ENCODE measurements at regions not wholly inside any gene's neighbourhood (a gene's known extent, or its start where the extent isn't known, plus 50 kb on each side); places are given as distances from the start of the nearest gene placed in this dataset.

DNA sequence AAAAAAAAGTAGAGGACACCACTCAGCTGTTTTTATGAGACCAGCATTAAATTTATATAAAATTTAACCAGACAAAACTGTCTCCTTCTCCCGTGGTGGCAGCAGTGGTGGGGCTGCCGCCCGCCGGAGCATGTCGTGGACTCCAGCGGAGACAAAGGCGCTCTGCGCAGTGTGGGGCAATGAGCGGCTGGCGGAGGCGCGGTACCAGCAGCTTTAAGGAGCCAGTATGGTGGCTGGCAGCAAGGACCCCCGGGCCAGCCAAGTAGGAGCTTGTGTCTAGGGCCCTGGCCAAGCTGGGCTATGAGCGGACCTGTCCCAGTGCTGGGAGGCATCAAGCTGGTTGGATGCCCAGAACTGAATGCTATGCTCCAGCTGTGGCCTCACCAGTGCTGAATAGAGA lies 2102.9 kb downstream of the NCAM2 start:
- H3K27ac ChIP-seq (ENCODE audit: low read length) = no peak overlapping the region
- no peak overlapping the region for H2AFZ ChIP-seq (ENCODE audit: low read length)
- no peaks in the 10 kb centered on the region for H3K79me2 ChIP-seq (ENCODE audit: low read length)

DNA sequence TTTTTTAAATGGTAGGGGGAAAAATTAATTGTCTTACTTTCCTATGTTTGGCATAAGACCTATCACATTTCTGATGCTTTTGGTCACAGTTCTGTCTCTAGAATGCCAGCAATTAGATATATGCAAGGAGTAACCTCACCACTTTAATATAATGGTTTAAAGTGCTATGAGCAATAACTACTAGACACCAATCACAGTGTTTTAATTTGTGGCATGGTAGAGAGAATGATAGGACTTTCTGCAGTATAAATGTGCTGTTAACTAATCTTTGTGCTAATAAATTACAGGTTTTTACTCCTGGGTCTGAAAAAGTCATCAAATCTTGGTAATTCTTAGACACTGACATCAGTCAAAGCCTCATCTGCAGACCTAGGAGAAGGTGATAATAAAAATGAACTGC lies 2110.3 kb downstream of the NCAM2 start:
- Histone ChIP-seq H3K4me1 (ENCODE audit: low read length) (no peaks in the 10 kb centered on the region), H3K27me3 (ENCODE audit: low read length) (no peaks in the 10 kb centered on the region), H3K9me3 (ENCODE audit: low read length) (peaks cover 30% of the 10 kb centered on the region), H4K20me1 (ENCODE audit: insufficient read depth, low read depth, low read length) (no peaks in the 10 kb centered on the region), H3K36me3 (ENCODE audit: insufficient read depth, low read length) (no peaks in the 10 kb centered on the region), H3K79me2 (ENCODE audit: low read length) (no peaks in the 10 kb centered on the region), H3K4me3 (ENCODE audit: low read length) (no peak overlapping the region), H3K4me2 (ENCODE audit: low read depth, low read length, poor library complexity, severe bottlenecking) (no peak overlapping the region), H3K27ac (ENCODE audit: low read length) (no peak overlapping the region), H2AFZ (ENCODE audit: low read length) (no peak overlapping the region), H3K9ac (ENCODE audit: low read length) (no peak overlapping the region), H3K9me2 (replicated peaks; ENCODE audit: insufficient read depth, low read length) (peaks cover 4% of the 10 kb centered on the region; the same call in 1 of the 2 replicates)
- no peak for DNase-seq

More for the DNA sequence above, 2102.9 kb downstream of the NCAM2 start:
- DNase-seq = no peak
- H3K36me3 ChIP-seq (ENCODE audit: insufficient read depth, low read length) = no peaks in the 10 kb centered on the region
- no peaks in the 10 kb centered on the region for H3K4me1 ChIP-seq (ENCODE audit: low read length)
- H3K4me3 ChIP-seq (ENCODE audit: low read length) = no peak overlapping the region
- H3K9me3 ChIP-seq (ENCODE audit: low read length) = peaks cover 34% of the 10 kb centered on the region
- no peaks in the 10 kb centered on the region for H4K20me1 ChIP-seq (ENCODE audit: insufficient read depth, low read depth, low read length)
- H3K9ac ChIP-seq (ENCODE audit: low read length) = no peak overlapping the region
- no peaks in the 10 kb centered on the region for H3K9me2 ChIP-seq (replicated peaks; ENCODE audit: insufficient read depth, low read length)
- H3K27me3 ChIP-seq (ENCODE audit: low read length) = no peaks in the 10 kb centered on the region
- H3K4me2 ChIP-seq (ENCODE audit: low read depth, low read length, poor library complexity, severe bottlenecking) = no peak overlapping the region

DNA sequence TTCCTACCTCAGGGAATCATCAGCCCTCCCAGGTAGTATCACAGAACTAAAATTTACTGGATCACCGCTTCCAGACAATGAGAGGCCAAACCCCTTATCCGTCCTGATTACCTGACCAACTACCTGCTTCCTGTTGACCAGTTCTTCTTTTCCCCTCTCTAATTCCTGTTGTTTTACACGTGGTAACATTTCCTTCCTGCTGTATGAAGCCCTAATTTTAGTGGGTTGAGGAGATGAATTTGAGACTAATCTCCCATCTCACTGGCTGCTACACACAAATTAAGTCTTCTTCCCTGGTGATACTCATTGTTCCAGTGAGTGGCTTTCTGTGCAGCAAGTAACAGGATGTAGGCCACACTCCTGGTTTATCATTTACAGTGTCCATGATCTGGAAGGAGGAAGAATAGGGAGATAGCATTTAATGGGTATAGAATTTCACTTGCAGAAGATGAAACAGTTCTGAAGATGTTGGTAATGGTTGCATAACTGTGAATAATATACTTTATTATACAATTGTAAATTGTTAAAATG lies 2112.9 kb downstream of the NCAM2 start:
- Histone ChIP-seq H2AFZ (ENCODE audit: low read length) (no peak overlapping the region), H3K9me3 (ENCODE audit: low read length) (peaks cover 29% of the 10 kb centered on the region), H3K79me2 (ENCODE audit: low read length) (no peaks in the 10 kb centered on the region), H3K9me2 (replicated peaks; ENCODE audit: insufficient read depth, low read length) (peaks cover 4% of the 10 kb centered on the region; the same call in 1 of the 2 replicates), H3K36me3 (ENCODE audit: insufficient read depth, low read length) (no peaks in the 10 kb centered on the region), H3K4me2 (ENCODE audit: low read depth, low read length, poor library complexity, severe bottlenecking) (no peak overlapping the region), H3K4me1 (ENCODE audit: low read length) (no peaks in the 10 kb centered on the region), H4K20me1 (ENCODE audit: insufficient read depth, low read depth, low read length) (no peaks in the 10 kb centered on the region), H3K27me3 (ENCODE audit: low read length) (no peaks in the 10 kb centered on the region), H3K27ac (ENCODE audit: low read length) (no peak overlapping the region), H3K4me3 (ENCODE audit: low read length) (no peak overlapping the region), H3K9ac (ENCODE audit: low read length) (no peak overlapping the region)
- no peak for DNase-seq

DNA sequence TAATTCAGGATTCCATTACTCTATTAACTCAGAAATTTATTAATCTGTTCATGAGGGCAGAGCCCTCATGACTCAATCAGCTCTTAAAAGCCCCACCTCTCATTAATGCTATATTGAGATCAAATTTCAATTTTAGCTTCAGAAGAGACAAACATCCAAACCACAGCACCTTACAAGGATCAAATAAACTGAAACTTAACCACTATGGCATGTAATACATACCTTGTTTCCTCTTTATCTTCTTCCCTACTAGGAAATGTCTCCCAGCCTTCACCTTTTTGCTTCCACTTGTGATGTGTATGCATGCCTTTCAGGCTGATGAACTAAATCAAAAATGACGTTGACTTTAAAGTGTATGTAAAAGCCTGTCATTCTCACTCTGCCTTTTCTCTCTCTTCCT lies 2121.3 kb downstream of the NCAM2 start:
- H3K36me3 ChIP-seq (ENCODE audit: insufficient read depth, low read length) = no peaks in the 10 kb centered on the region
- H4K20me1 ChIP-seq (ENCODE audit: insufficient read depth, low read depth, low read length) = no peaks in the 10 kb centered on the region
- H3K9me3 ChIP-seq (ENCODE audit: low read length) = peaks cover 28% of the 10 kb centered on the region
- H3K9ac ChIP-seq (ENCODE audit: low read length) = no peak overlapping the region
- H3K4me3 ChIP-seq (ENCODE audit: low read length) = no peak overlapping the region
- no peak overlapping the region for H2AFZ ChIP-seq (ENCODE audit: low read length)
- no peaks in the 10 kb centered on the region for H3K79me2 ChIP-seq (ENCODE audit: low read length)
- no peaks in the 10 kb centered on the region for H3K4me1 ChIP-seq (ENCODE audit: low read length)
- no peaks in the 10 kb centered on the region for H3K9me2 ChIP-seq (replicated peaks; ENCODE audit: insufficient read depth, low read length)
- H3K27me3 ChIP-seq (ENCODE audit: low read length) = no peaks in the 10 kb centered on the region
- DNase-seq = no peak
- H3K27ac ChIP-seq (ENCODE audit: low read length) = no peak overlapping the region
- H3K4me2 ChIP-seq (ENCODE audit: low read depth, low read length, poor library complexity, severe bottlenecking) = no peak overlapping the region

DNA sequence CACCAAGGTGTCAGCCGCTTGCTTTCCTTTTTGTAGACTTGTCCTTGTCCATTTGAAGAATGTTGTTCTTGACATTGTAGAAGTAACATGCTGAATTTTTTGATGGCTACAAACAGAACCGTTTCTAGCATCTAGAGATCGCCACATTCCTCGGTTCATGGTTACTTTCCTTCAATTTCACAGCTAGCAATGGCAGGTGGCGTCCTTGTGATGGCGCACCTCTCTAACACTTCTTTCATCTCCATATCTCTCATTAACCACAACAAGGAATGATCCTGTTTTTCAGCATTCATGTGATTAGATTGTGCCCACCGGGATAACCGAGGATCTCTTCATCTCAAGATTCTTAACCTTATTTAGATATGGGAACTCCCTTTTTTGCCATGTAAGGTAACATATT lies 2129.8 kb downstream of the NCAM2 start:
- Histone ChIP-seq H3K27ac (ENCODE audit: low read length) (no peak overlapping the region), H3K79me2 (ENCODE audit: low read length) (no peaks in the 10 kb centered on the region), H4K20me1 (ENCODE audit: insufficient read depth, low read depth, low read length) (no peaks in the 10 kb centered on the region), H3K36me3 (ENCODE audit: insufficient read depth, low read length) (no peaks in the 10 kb centered on the region), H3K4me3 (ENCODE audit: low read length) (no peak overlapping the region), H2AFZ (ENCODE audit: low read length) (no peak overlapping the region), H3K4me1 (ENCODE audit: low read length) (no peaks in the 10 kb centered on the region), H3K27me3 (ENCODE audit: low read length) (no peaks in the 10 kb centered on the region), H3K9me2 (replicated peaks; ENCODE audit: insufficient read depth, low read length) (no peaks in the 10 kb centered on the region), H3K4me2 (ENCODE audit: low read depth, low read length, poor library complexity, severe bottlenecking) (no peak overlapping the region), H3K9ac (ENCODE audit: low read length) (no peak overlapping the region), H3K9me3 (ENCODE audit: low read length) (peaks cover 37% of the 10 kb centered on the region)
- DNase-seq = no peak

DNA sequence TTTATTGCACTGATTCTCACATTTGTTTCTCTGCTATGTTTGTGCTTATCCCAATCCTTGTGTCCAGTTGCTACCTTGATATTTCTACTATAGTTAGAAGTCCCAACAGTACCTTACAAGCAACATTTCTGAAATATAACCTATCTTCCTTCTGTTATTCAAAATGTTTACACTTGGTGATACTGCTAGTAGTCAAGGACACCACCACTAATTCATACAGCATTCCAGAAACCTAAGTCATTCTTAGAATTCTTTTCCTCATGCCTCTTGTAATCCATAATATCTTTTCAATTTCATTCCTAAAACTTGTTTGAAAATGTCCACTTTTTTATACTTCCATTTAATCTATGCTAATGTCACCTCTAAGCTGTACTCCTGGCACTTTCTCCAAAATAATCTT lies 2132.1 kb downstream of the NCAM2 start:
- no peaks in the 10 kb centered on the region for H3K79me2 ChIP-seq (ENCODE audit: low read length)
- no peak for DNase-seq
- no peaks in the 10 kb centered on the region for H3K9me2 ChIP-seq (replicated peaks; ENCODE audit: insufficient read depth, low read length)
- H3K36me3 ChIP-seq (ENCODE audit: insufficient read depth, low read length) = no peaks in the 10 kb centered on the region
- H3K27me3 ChIP-seq (ENCODE audit: low read length) = no peaks in the 10 kb centered on the region
- H3K4me1 ChIP-seq (ENCODE audit: low read length) = no peaks in the 10 kb centered on the region
- no peak overlapping the region for H3K27ac ChIP-seq (ENCODE audit: low read length)
- no peak overlapping the region for H3K4me3 ChIP-seq (ENCODE audit: low read length)
- no peaks in the 10 kb centered on the region for H4K20me1 ChIP-seq (ENCODE audit: insufficient read depth, low read depth, low read length)
- no peak overlapping the region for H3K9ac ChIP-seq (ENCODE audit: low read length)
- H3K4me2 ChIP-seq (ENCODE audit: low read depth, low read length, poor library complexity, severe bottlenecking) = no peak overlapping the region
- H2AFZ ChIP-seq (ENCODE audit: low read length) = no peak overlapping the region
- H3K9me3 ChIP-seq (ENCODE audit: low read length) = peaks cover 29% of the 10 kb centered on the region

DNA sequence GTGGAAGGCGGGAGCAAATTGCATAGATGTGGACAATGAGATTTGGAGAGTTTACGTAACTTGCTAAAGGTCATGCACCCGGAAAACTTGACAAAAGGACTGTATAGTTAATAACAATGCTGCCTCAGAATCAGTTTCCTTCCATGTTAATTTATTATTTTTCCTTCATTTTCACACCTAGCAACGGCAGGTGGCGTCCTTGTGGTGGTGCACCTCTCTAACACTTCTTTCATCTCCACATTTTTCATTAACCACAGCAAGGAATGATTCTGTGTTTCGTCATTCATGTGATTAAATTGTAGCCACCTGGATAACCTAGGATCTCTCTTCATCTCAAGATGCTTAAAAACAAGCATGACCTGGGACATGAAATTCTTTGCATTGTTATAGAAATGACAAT lies 2133.0 kb downstream of the NCAM2 start:
- Histone ChIP-seq H3K4me3 (ENCODE audit: low read length) (no peak overlapping the region), H2AFZ (ENCODE audit: low read length) (no peak overlapping the region), H3K27me3 (ENCODE audit: low read length) (no peaks in the 10 kb centered on the region), H3K79me2 (ENCODE audit: low read length) (no peaks in the 10 kb centered on the region), H3K9me2 (replicated peaks; ENCODE audit: insufficient read depth, low read length) (no peaks in the 10 kb centered on the region), H3K9me3 (ENCODE audit: low read length) (peaks cover 29% of the 10 kb centered on the region), H3K4me2 (ENCODE audit: low read depth, low read length, poor library complexity, severe bottlenecking) (no peak overlapping the region), H3K9ac (ENCODE audit: low read length) (no peak overlapping the region), H4K20me1 (ENCODE audit: insufficient read depth, low read depth, low read length) (no peaks in the 10 kb centered on the region), H3K36me3 (ENCODE audit: insufficient read depth, low read length) (no peaks in the 10 kb centered on the region), H3K4me1 (ENCODE audit: low read length) (no peaks in the 10 kb centered on the region), H3K27ac (ENCODE audit: low read length) (no peak overlapping the region)
- DNase-seq = no peak

DNA sequence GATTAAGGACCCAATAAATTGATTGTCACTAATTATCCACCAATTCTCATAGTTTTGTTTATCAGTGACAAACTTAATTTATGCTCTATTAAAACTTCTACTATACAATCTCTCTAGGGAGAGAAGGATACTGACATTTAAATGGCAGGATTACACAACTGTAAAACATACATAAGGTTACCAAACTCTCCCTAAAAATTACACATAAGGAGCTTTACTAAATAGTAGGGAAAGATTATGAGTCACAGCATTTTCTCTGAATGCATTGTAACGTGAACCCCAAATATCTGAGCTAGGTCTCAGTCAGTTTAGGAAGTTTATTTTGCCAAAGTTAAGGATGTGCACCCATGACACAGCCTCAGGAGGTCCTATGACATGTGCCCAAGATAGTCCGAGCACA lies 2140.6 kb downstream of the NCAM2 start:
- Histone ChIP-seq H3K79me2 (ENCODE audit: low read length) (no peaks in the 10 kb centered on the region), H3K9me2 (replicated peaks; ENCODE audit: insufficient read depth, low read length) (no peaks in the 10 kb centered on the region), H3K27me3 (ENCODE audit: low read length) (no peaks in the 10 kb centered on the region), H4K20me1 (ENCODE audit: insufficient read depth, low read depth, low read length) (no peaks in the 10 kb centered on the region), H3K4me1 (ENCODE audit: low read length) (no peaks in the 10 kb centered on the region), H3K9me3 (ENCODE audit: low read length) (peaks cover 34% of the 10 kb centered on the region), H3K27ac (ENCODE audit: low read length) (no peak overlapping the region), H3K4me3 (ENCODE audit: low read length) (no peak overlapping the region), H2AFZ (ENCODE audit: low read length) (no peak overlapping the region), H3K4me2 (ENCODE audit: low read depth, low read length, poor library complexity, severe bottlenecking) (no peak overlapping the region), H3K9ac (ENCODE audit: low read length) (no peak overlapping the region), H3K36me3 (ENCODE audit: insufficient read depth, low read length) (no peaks in the 10 kb centered on the region)
- no peak for DNase-seq

DNA sequence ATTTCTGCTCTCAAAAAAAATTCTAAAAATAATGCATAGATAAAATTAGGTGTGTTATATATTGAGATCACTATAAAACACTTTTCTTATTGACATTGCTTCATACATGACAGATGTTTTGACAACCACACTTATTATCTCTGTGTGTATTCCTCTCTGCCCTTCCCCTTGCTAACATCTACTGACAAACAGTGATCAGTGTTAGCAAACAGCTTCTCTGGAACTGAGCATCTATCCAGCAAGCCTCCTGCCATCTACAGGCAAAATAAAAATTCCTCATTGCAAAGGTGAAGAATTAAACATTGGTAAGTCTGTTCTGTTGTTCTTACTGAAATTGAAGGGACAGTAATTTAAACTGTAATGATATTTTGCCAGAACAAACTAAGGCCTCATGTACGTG lies 2153.9 kb downstream of the NCAM2 start:
- Histone ChIP-seq H4K20me1 (ENCODE audit: insufficient read depth, low read depth, low read length) (no peaks in the 10 kb centered on the region), H3K79me2 (ENCODE audit: low read length) (no peaks in the 10 kb centered on the region), H3K9me3 (ENCODE audit: low read length) (peaks cover 38% of the 10 kb centered on the region), H3K4me1 (ENCODE audit: low read length) (no peaks in the 10 kb centered on the region), H3K36me3 (ENCODE audit: insufficient read depth, low read length) (no peaks in the 10 kb centered on the region), H3K9ac (ENCODE audit: low read length) (no peak overlapping the region), H3K4me3 (ENCODE audit: low read length) (no peak overlapping the region), H3K27me3 (ENCODE audit: low read length) (no peaks in the 10 kb centered on the region), H3K27ac (ENCODE audit: low read length) (no peak overlapping the region), H3K9me2 (replicated peaks; ENCODE audit: insufficient read depth, low read length) (no peaks in the 10 kb centered on the region), H3K4me2 (ENCODE audit: low read depth, low read length, poor library complexity, severe bottlenecking) (no peak overlapping the region), H2AFZ (ENCODE audit: low read length) (no peak overlapping the region)
- DNase-seq = no peak

Measured in Karpas-422 (cell line).